GM23338 (cell line): ENCODE measurements at regions not wholly inside any gene's neighbourhood (a gene's known extent, or its start where the extent isn't known, plus 50 kb on each side); places are given as distances from the start of the nearest gene placed in this dataset.

Source experiments
- CTCF ChIP-seq, 2 experiments: fragments of 200-600 bp in 1 of 2; sonication (generic) in 1 of 2; conservative IDR thresholded peaks; 2 replicates each; pipeline versions ENCODE4 v1.5.1 to v1.6.1; 2016 to 2017; ENCODE audit warnings: antibody characterized with exemption in 2 of 2, low read depth in 2 of 2, mild to moderate bottlenecking in 2 of 2, moderate library complexity in 1 of 2
- EZH2 ChIP-seq: fragments of 200-600 bp; sonication (generic); IDR thresholded peaks from one replicate; pipeline ENCODE4 v1.8.0; 2017; ENCODE audit warnings: antibody characterized with exemption, mild to moderate bottlenecking, low read depth; ENCODE audit not compliant: unreplicated experiment
- POLR2AphosphoS5 ChIP-seq: IDR thresholded peaks from 2 replicates; pipeline ENCODE4 v1.6.1; 2016; ENCODE audit warnings: antibody characterized with exemption, low read depth
- ZNF331 ChIP-seq: fragments of 250-450 bp; sonication (Bioruptor Pico); IDR thresholded peaks from 2 replicates; pipeline ENCODE4 v1.5.0; 2020; ENCODE audit warnings: low read depth, mild to moderate bottlenecking, moderate library complexity
- ZNF462 ChIP-seq: fragments of 250-450 bp; sonication (Bioruptor Pico); IDR thresholded peaks from 2 replicates; pipeline ENCODE4 v1.5.0; 2020; ENCODE audit warnings: mild to moderate bottlenecking, moderate library complexity

- TF ChIP-seq CTCF (conservative IDR thresholded peaks at IDR 0.05; ENCODE audit: low read depth in 2 of 2) = no peak
- TF ChIP-seq EZH2 = no peak
- no peak for TF ChIP-seq POLR2AphosphoS5
- TF ChIP-seq ZNF462 (CRISPR knock-in tag) = no peak
- TF ChIP-seq ZNF331 (CRISPR knock-in tag) = no peak
These were observed 953.8 kb upstream of the ADGRL2 start for GRCh38 chr1:80846966-80847365.
